Muscle layer of colon (tissue), 2 donors: ENCODE measurements at regions not wholly inside any gene's neighbourhood (a gene's known extent, or its start where the extent isn't known, plus 50 kb on each side); places are given as distances from the start of the nearest gene placed in this dataset.
"Not testable (repeated sequence)": the region's sequence is repeated elsewhere in the genome, so short reads cannot be mapped to it uniquely, and the experiment has no call there.

Source experiments
- H3K27ac ChIP-seq: one replicate; pipeline ENCODE4 v1.7.0; 2013; ENCODE audit warnings: low read depth, mild to moderate bottlenecking, low read length, moderate library complexity
- H3K27me3 ChIP-seq, 2 donors: one replicate each; pipeline ENCODE4 v1.7.0; 2013; ENCODE audit warnings: low read length in 2 of 2, mild to moderate bottlenecking in 2 of 2; ENCODE audit not compliant: insufficient read depth in 2 of 2, control insufficient read depth in 1 of 2
- H3K36me3 ChIP-seq: one replicate; pipeline ENCODE4 v1.7.0; 2013; ENCODE audit warnings: mild to moderate bottlenecking, low read length; ENCODE audit not compliant: insufficient read depth
- H3K4me1 ChIP-seq: one replicate; pipeline ENCODE4 v1.7.0; 2013; ENCODE audit warnings: mild to moderate bottlenecking, low read length; ENCODE audit not compliant: insufficient read depth
- H3K4me3 ChIP-seq, 2 donors: one replicate each; pipeline ENCODE4 v1.7.0; 2013; ENCODE audit warnings: low read length in 2 of 2, low read depth in 1 of 2, mild to moderate bottlenecking in 1 of 2, moderate library complexity in 1 of 2
- H3K9ac ChIP-seq: one replicate; pipeline ENCODE4 v1.7.0; 2013; ENCODE audit warnings: low read length
- H3K9me3 ChIP-seq: one replicate; pipeline ENCODE4 v1.7.0; 2013; ENCODE audit warnings: mild to moderate bottlenecking, low read length
- donor health status: abdominal sarcoma.
- donor health status: Adenocarcinoma of cecum.

GRCh38 chr18:22695674-22696073 is 237.5 kb upstream of the RBBP8 start:
- no peak overlapping the region for H3K27ac ChIP-seq
- H3K9ac ChIP-seq: no peak overlapping the region
- no peaks in the 10 kb centered on the region for H3K27me3 ChIP-seq
- no peaks in the 10 kb centered on the region for H3K36me3 ChIP-seq
- H3K4me1 ChIP-seq: no peaks in the 10 kb centered on the region
- H3K4me3 ChIP-seq: no peak overlapping the region
- H3K9me3 ChIP-seq: no peaks in the 10 kb centered on the region

DNA sequence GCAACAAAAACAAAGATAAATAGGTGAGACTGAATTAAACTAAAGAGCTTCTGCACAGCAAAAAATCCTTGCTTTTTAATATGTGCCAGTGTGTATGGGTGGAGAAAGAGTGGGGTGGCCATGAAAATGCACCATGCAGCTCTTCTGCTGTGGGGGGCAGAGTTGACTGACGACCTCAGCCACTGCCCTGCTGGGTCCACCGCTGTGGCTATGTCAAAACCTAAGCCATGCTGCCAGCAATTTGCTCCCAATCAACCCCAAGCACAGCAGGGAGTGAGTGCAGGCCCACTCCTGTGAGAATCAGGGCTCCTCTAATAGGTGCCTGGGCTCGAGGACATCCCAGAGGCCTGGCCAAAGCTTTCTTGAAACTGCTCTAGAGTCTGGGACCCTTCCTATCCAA is 235.6 kb upstream of the RBBP8 start:
- Histone ChIP-seq H3K4me1 (peaks cover 7% of the 10 kb centered on the region), H3K27ac (no peak overlapping the region), H3K9ac (no peak overlapping the region), H3K9me3 (no peaks in the 10 kb centered on the region), H3K36me3 (no peaks in the 10 kb centered on the region), H3K27me3 (no peaks in the 10 kb centered on the region), H3K4me3 (no peak overlapping the region)

GRCh38 chr18:22698711-22699110 is 234.4 kb upstream of the RBBP8 start:
- H3K4me1 ChIP-seq: peaks cover 13% of the 10 kb centered on the region
- H3K27ac ChIP-seq: no peak overlapping the region
- no peak overlapping the region for H3K4me3 ChIP-seq
- no peaks in the 10 kb centered on the region for H3K27me3 ChIP-seq
- H3K9me3 ChIP-seq: no peaks in the 10 kb centered on the region
- no peak overlapping the region for H3K9ac ChIP-seq
- H3K36me3 ChIP-seq: no peaks in the 10 kb centered on the region

DNA sequence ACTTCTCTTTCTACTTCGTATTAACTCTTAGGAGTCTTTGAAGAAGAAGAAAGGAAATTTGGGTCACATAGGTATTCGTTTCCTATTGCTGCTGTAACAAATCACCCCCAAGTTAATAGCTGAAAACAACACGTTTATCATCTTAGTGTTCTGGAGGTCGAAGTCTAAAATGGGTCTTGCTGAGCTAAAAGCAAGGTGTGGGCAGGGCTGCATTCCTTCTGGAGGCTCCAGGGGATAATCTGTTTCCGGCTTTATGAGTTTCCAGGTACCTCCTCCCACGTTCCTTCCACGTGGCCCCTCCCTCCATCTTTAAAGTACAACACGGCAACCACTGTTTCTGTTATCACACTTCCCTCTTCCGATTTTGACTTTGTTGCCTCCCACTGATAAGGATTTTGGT is 233.5 kb upstream of the RBBP8 start:
- H3K4me3 ChIP-seq: no peak overlapping the region
- H3K27ac ChIP-seq: no peak overlapping the region
- H3K36me3 ChIP-seq: no peaks in the 10 kb centered on the region
- no peaks in the 10 kb centered on the region for H3K27me3 ChIP-seq
- H3K9ac ChIP-seq: no peak overlapping the region
- peaks cover 13% of the 10 kb centered on the region for H3K4me1 ChIP-seq
- H3K9me3 ChIP-seq: no peaks in the 10 kb centered on the region

DNA sequence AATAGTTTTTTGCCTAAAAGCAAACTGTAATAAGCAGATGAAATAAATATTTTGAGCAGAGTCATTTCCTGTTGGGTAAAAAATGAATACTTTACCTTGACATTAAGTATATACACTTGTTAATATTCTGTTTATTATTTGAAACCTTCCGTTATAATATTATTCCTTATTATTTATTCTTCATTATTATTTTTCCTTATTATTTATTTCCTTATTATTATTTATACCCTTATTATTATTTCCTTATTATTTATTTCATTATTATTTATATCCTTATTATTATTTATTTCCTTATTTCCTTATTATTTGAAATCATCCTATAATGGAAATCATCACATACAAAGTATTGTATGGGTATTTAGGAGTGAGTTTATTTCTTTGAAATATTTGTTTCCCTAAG is 232.2 kb upstream of the RBBP8 start:
- no peak overlapping the region for H3K9ac ChIP-seq
- no peak overlapping the region for H3K27ac ChIP-seq
- no peak overlapping the region for H3K4me3 ChIP-seq
- H3K9me3 ChIP-seq: no peaks in the 10 kb centered on the region
- H3K27me3 ChIP-seq: no peaks in the 10 kb centered on the region
- no peaks in the 10 kb centered on the region for H3K36me3 ChIP-seq
- H3K4me1 ChIP-seq: peaks cover 13% of the 10 kb centered on the region

GRCh38 chr18:22701326-22701725 is 231.8 kb upstream of the RBBP8 start:
- H3K27me3 ChIP-seq: no peaks in the 10 kb centered on the region
- no peak overlapping the region for H3K9ac ChIP-seq
- no peak overlapping the region for H3K4me3 ChIP-seq
- H3K4me1 ChIP-seq: peaks cover 13% of the 10 kb centered on the region
- H3K9me3 ChIP-seq: no peaks in the 10 kb centered on the region
- no peaks in the 10 kb centered on the region for H3K36me3 ChIP-seq
- H3K27ac ChIP-seq: no peak overlapping the region

DNA sequence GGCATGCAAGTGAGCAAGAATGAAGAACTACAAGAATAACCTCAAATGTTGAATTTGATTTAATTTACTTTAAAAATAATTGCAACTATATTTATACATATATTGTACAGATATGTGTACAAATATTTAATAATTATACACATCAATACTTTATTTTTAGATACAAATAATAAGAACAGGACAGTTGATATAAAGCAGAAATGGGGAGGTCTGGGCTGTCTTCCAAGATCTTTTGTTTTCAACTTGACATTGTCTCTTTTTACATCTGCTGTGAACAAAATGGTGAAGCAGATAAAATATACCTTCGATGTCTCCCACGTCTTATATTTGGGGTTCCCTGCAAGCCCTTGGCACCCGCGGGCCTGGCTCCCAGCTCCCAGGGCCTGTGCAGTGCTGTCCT is 231.3 kb upstream of the RBBP8 start:
- H3K9me3 ChIP-seq: no peaks in the 10 kb centered on the region
- H3K4me1 ChIP-seq: peaks cover 13% of the 10 kb centered on the region
- no peaks in the 10 kb centered on the region for H3K27me3 ChIP-seq
- H3K27ac ChIP-seq: no peak overlapping the region
- H3K4me3 ChIP-seq: no peak overlapping the region
- H3K9ac ChIP-seq: no peak overlapping the region
- H3K36me3 ChIP-seq: no peaks in the 10 kb centered on the region

DNA sequence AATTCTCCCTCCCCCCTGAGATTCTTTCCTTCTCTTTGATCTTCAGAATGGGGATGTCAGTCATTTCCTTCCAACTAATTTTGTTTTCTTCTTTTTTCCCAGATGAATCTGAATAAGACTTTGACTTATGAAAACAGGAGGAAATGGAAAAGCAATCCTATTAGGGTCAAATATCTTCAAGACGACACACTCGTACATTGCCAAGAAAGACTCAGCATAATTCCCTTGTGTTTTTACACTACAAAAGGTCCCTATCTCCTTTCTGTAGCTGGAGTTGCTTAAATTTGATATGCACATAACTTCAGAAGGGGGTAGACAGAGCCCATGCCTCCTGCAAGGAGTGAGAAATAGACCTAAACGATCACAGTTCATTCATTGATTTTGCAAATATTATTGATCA is 230.3 kb upstream of the RBBP8 start:
- peaks cover 13% of the 10 kb centered on the region for H3K4me1 ChIP-seq
- H3K9me3 ChIP-seq: no peaks in the 10 kb centered on the region
- no peak overlapping the region for H3K4me3 ChIP-seq
- no peak overlapping the region for H3K27ac ChIP-seq
- H3K36me3 ChIP-seq: no peaks in the 10 kb centered on the region
- no peak overlapping the region for H3K9ac ChIP-seq
- H3K27me3 ChIP-seq: no peaks in the 10 kb centered on the region

- no peak overlapping the region for H3K9ac ChIP-seq
- peaks cover 13% of the 10 kb centered on the region for H3K4me1 ChIP-seq
- H3K27ac ChIP-seq: no peak overlapping the region
- H3K27me3 ChIP-seq: no peaks in the 10 kb centered on the region
- H3K4me3 ChIP-seq: no peak overlapping the region
- no peaks in the 10 kb centered on the region for H3K36me3 ChIP-seq
- H3K9me3 ChIP-seq: no peaks in the 10 kb centered on the region
These were observed 229.1 kb upstream of the RBBP8 start for GRCh38 chr18:22703883-22704585.

- H3K27me3 ChIP-seq: no peaks in the 10 kb centered on the region
- H3K36me3 ChIP-seq: no peaks in the 10 kb centered on the region
- no peak overlapping the region for H3K9ac ChIP-seq
- peaks cover 15% of the 10 kb centered on the region for H3K4me1 ChIP-seq
- no peak overlapping the region for H3K27ac ChIP-seq
- H3K9me3 ChIP-seq: no peaks in the 10 kb centered on the region
- H3K4me3 ChIP-seq: no peak overlapping the region
These were observed 228.6 kb upstream of the RBBP8 start for GRCh38 chr18:22704586-22704918.

- H3K27me3 ChIP-seq: no peaks in the 10 kb centered on the region
- H3K4me3 ChIP-seq: no peak overlapping the region
- no peaks in the 10 kb centered on the region for H3K36me3 ChIP-seq
- H3K9ac ChIP-seq: no peak overlapping the region
- no peaks in the 10 kb centered on the region for H3K9me3 ChIP-seq
- H3K4me1 ChIP-seq: peaks cover 23% of the 10 kb centered on the region
- H3K27ac ChIP-seq: no peak overlapping the region
These were observed 227.8 kb upstream of the RBBP8 start for GRCh38 chr18:22705328-22705727.

DNA sequence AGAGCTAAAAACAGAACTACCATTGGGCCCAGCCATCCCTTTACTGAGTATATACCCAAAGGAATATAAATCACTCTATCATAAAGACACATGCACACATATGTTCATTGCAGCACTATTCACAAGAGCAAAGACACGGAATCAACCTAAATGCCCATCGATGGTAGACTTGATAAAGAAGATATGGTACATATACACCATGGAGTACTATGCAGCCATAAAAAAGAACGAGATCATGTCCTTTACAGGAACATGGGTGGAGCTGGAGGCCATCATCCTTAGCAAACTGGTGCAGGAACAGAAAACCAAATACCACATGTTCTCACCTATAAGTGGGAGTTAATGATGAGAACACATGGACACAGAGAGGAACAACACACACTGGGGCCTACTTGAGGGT is 227.1 kb upstream of the RBBP8 start:
- H3K9ac ChIP-seq, H3K36me3 ChIP-seq, H3K27me3 ChIP-seq, H3K4me3 ChIP-seq, H3K9me3 ChIP-seq, H3K27ac ChIP-seq: not testable (repeated sequence)
- peaks cover 24% of the 10 kb centered on the region for H3K4me1 ChIP-seq
